Thoracic aorta (tissue), 2 donors: ENCODE measurements at regions not wholly inside any gene's neighbourhood (a gene's known extent, or its start where the extent isn't known, plus 50 kb on each side); places are given as distances from the start of the nearest gene placed in this dataset.

Source experiments
- ATAC-seq: fragments of 150-250 bp; one replicate; pipeline ENCODE4 v1.8.0; 2017; ENCODE audit warnings: low read depth; ENCODE audit not compliant: insufficient number of reproducible peaks, low FRiP score
- DNase-seq: peaks from one replicate; pipeline ENCODE4 v3.0.0-alpha.2; 2020; ENCODE audit warnings: low spot score
- H3K27ac ChIP-seq, 2 donors: fragments of 200-600 bp; sonication (generic); 1 replicate in 1 of 2; 2 replicates in 1 of 2; pipeline ENCODE4 v1.5.1; 2016; ENCODE audit warnings: mild to moderate bottlenecking in 2 of 2, moderate library complexity in 2 of 2
- H3K27me3 ChIP-seq: fragments of 200-600 bp; sonication (generic); replicated peaks from 2 replicates; pipeline ENCODE4 v1.6.0; 2016; ENCODE audit warnings: mild to moderate bottlenecking; ENCODE audit not compliant: insufficient read depth
- H3K36me3 ChIP-seq: fragments of 200-600 bp; sonication (generic); one replicate; pipeline ENCODE4 v1.5.1; 2016
- H3K4me1 ChIP-seq, 2 donors: fragments of 200-600 bp; sonication (generic); 1 replicate in 1 of 2; 2 replicates in 1 of 2; pipeline versions ENCODE4 v1.5.1 to v1.6.0; 2016; ENCODE audit warnings: low read depth in 2 of 2, mild to moderate bottlenecking in 1 of 2; ENCODE audit not compliant: control insufficient read depth in 1 of 2
- H3K4me3 ChIP-seq: fragments of 200-600 bp; sonication (generic); 2 replicates; pipeline ENCODE4 v1.5.1; 2016; ENCODE audit warnings: mild to moderate bottlenecking
- H3K9me3 ChIP-seq: fragments of 200-600 bp; sonication (generic); 2 replicates; pipeline ENCODE4 v1.5.1; 2016
- TF ChIP-seq, protein P1 (sequence below): fragments of 200-600 bp; sonication (generic); IDR thresholded peaks from one replicate; pipeline ENCODE4 v1.5.1; 2019; ENCODE audit warnings: antibody characterized with exemption

DNA sequence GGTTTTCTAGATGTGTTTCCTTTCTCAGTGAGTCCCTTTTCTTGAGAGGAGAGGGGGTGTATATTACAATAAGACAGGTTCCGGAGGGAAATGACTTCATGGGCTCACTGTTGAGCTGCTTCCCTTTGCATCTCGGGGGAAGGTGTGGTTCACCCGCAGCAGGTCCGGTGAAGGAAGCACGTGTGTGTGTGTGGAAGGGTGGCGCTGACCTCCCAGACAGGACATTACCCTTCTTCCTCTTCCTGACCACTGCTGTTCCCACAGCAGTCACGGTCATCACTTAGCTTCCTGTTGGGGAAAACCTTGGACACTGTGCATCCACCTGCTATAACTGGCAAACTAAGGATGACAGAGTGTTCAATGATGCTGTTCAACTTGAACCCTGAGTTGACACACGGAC lies 83.6 kb downstream of the PLEKHG1 start:
- Histone ChIP-seq H3K27me3 (no peaks in the 10 kb centered on the region), H3K4me1 (peaks cover 9 to 14% of the 10 kb centered on the region in 2 donors), H3K9me3 (no peaks in the 10 kb centered on the region), H3K4me3 (no peak overlapping the region), H3K36me3 (no peaks in the 10 kb centered on the region), H3K27ac (no peak overlapping the region)
- DNase-seq = no peak
- TF ChIP-seq, protein P1, sequence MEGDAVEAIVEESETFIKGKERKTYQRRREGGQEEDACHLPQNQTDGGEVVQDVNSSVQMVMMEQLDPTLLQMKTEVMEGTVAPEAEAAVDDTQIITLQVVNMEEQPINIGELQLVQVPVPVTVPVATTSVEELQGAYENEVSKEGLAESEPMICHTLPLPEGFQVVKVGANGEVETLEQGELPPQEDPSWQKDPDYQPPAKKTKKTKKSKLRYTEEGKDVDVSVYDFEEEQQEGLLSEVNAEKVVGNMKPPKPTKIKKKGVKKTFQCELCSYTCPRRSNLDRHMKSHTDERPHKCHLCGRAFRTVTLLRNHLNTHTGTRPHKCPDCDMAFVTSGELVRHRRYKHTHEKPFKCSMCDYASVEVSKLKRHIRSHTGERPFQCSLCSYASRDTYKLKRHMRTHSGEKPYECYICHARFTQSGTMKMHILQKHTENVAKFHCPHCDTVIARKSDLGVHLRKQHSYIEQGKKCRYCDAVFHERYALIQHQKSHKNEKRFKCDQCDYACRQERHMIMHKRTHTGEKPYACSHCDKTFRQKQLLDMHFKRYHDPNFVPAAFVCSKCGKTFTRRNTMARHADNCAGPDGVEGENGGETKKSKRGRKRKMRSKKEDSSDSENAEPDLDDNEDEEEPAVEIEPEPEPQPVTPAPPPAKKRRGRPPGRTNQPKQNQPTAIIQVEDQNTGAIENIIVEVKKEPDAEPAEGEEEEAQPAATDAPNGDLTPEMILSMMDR = no peak
- no peak for ATAC-seq

GRCh38 chr6:150684161-150684560 lies 84.5 kb downstream of the PLEKHG1 start:
- no peak overlapping the region for H3K27ac ChIP-seq
- TF ChIP-seq, protein P1 = no peak
- H3K4me1 ChIP-seq = peaks cover 9 to 21% of the 10 kb centered on the region in 2 donors
- no peak overlapping the region for H3K4me3 ChIP-seq
- ATAC-seq (no peak), DNase-seq (no peak)
- no peaks in the 10 kb centered on the region for H3K9me3 ChIP-seq
- no peaks in the 10 kb centered on the region for H3K27me3 ChIP-seq
- no peaks in the 10 kb centered on the region for H3K36me3 ChIP-seq

DNA sequence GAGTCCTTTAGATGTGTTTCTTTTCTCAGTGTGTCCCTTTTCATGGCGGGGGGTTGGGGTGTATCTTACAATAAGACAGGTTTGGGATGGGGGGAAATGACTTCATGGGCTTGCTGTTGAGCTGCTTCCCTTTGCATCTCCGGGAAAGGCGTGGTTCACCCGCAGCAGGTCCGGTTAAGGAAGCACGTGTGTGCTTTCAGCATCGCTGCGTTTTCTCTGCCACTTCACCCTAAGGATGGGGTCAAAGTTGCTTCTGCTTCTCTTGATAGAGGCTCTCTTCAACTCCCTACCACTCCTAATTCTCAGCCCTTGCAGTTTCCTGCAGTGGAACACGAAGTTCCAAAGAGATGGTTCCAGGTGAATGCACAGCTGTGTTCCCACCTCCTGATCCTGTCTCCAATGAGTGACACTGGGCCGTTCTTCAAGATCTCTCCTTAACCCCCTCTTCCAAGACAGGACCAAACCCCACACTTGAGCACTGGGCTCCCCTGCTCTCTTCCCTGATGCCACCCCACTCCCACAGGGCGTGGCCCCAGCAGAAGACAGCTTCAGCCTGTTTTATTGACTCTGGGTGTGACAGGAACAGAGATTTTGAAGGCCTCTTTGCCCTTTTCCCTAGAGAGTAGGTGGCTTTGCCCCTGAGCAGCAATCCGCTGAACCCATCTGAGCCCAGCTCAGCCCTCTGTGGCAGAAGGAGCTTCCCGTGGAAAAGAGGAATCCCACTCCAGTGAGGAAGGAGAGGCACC lies 85.2 kb downstream of the PLEKHG1 start:
- Histone ChIP-seq H3K4me1 (peaks cover 9 to 21% of the 10 kb centered on the region in 2 donors), H3K4me3 (no peak overlapping the region), H3K27me3 (no peaks in the 10 kb centered on the region), H3K27ac (no peak overlapping the region), H3K36me3 (no peaks in the 10 kb centered on the region), H3K9me3 (no peaks in the 10 kb centered on the region)
- TF ChIP-seq, protein P1 = no peak
- no peak for ATAC-seq
- DNase-seq = no peak

- Histone ChIP-seq H3K4me3 (no peak overlapping the region), H3K27me3 (no peaks in the 10 kb centered on the region), H3K36me3 (no peaks in the 10 kb centered on the region), H3K4me1 (peaks cover 9 to 21% of the 10 kb centered on the region in 2 donors), H3K9me3 (no peaks in the 10 kb centered on the region), H3K27ac (no peak overlapping the region)
- DNase-seq (no peak), ATAC-seq (no peak)
- TF ChIP-seq, protein P1 = no peak
Observed at GRCh38 chr6:150685860-150686259, 86.2 kb downstream of the PLEKHG1 start.

DNA sequence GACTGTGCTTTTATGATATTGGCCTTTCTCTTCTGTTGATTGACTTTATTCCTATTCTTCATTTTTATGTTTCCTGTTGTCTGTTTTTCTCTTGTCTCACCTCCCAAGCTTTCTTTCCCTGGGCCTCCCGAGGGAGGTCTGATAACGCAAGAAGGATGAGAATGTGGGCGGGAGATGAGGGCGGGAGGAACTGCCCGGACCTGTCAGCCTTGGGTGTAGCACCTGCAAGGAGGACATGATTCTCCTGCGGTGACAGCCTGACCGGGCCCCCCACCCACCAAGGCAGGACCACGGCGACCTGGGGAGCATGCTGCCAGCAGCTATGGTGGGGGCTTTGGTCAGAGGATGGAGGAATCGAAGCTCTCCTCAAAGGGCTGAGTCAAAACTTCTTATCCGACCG lies 86.9 kb downstream of the PLEKHG1 start:
- Histone ChIP-seq H3K27ac (no peak overlapping the region), H3K9me3 (no peaks in the 10 kb centered on the region), H3K36me3 (no peaks in the 10 kb centered on the region), H3K4me1 (peaks cover 9 to 21% of the 10 kb centered on the region in 2 donors), H3K4me3 (no peak overlapping the region), H3K27me3 (no peaks in the 10 kb centered on the region)
- TF ChIP-seq, protein P1 = no peak
- DNase-seq (no peak), ATAC-seq (no peak)
